Suprapubic skin (tissue), 4 donors: ENCODE measurements at regions not wholly inside any gene's neighbourhood (a gene's known extent, or its start where the extent isn't known, plus 50 kb on each side); places are given as distances from the start of the nearest gene placed in this dataset.

ENCODE experiments used
- DNase-seq, 2 donors: peaks; one replicate each; pipeline ENCODE4 v3.0.0-alpha.2; 2019; ENCODE audit warnings: low spot score in 2 of 2
- H3K27ac ChIP-seq: fragments of 200-600 bp; sonication (generic); one replicate; pipeline ENCODE4 v1.5.1; 2019
- H3K27me3 ChIP-seq: fragments of 200-600 bp; sonication (generic); one replicate; pipeline ENCODE4 v1.5.1; 2019
- H3K36me3 ChIP-seq: fragments of 200-600 bp; sonication (generic); one replicate; pipeline ENCODE4 v1.5.1; 2019
- H3K4me1 ChIP-seq: fragments of 200-600 bp; sonication (generic); one replicate; pipeline ENCODE4 v1.5.1; 2019
- H3K4me3 ChIP-seq: fragments of 200-600 bp; sonication (generic); one replicate; pipeline ENCODE4 v1.5.1; 2019; ENCODE audit warnings: mild to moderate bottlenecking
- H3K9me3 ChIP-seq: fragments of 200-600 bp; sonication (generic); one replicate; pipeline ENCODE4 v1.5.1; 2019
- EP300 ChIP-seq: sonication (generic); formaldehyde crosslinking; IDR thresholded peaks from one replicate; pipeline ENCODE4 v1.6.1; 2017; ENCODE audit warnings: antibody characterized with exemption
- POLR2A ChIP-seq, 2 donors: fragments of 450-650 bp; IDR thresholded peaks; one replicate each; pipeline ENCODE4 v1.6.1; 2017; ENCODE audit warnings: antibody characterized with exemption in 2 of 2, mild to moderate bottlenecking in 2 of 2, moderate library complexity in 2 of 2
- POLR2AphosphoS5 ChIP-seq, 3 donors: sonication (generic); formaldehyde crosslinking; IDR thresholded peaks; one replicate each; pipeline ENCODE4 v1.6.1; 2017; ENCODE audit warnings: antibody characterized with exemption in 3 of 3
- WGBS: methylation state at CpG from one replicate; pipeline ENCODE4 v1.1.5; 2018; 5-methylcytosine and 5-hydroxymethylcytosine counted together
- TF ChIP-seq, protein P1 (sequence below), 2 donors: fragments of 200-600 bp in 1 of 2; fragments of 450-650 bp in 1 of 2; sonication (generic) in 1 of 2; IDR thresholded peaks; one replicate each; pipeline ENCODE4 v1.5.1; 2016 to 2019; ENCODE audit warnings: antibody characterized with exemption in 2 of 2, mild to moderate bottlenecking in 1 of 2, moderate library complexity in 1 of 2

DNA sequence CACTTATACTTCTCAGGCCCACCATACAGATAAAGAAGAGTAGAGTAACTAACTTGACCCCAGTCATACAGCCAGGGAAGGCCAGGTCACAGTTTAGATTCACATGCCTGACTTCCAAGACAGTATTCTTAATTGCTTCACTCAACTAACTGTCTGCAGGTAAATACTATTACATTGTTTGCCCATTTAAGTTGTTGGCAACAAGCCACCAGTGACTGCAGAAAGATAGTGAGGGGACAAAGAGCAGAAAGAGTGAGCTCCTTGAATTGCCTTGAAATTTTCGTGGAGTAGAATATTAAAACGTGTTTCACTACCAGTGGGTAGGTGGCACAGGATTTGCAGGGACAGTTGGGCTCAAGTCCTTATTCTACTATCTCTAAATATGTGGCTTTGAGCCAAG, 146.3 kb upstream of the RMST start:
- WGBS = 81% methylated on average over 2 of the region's 2 CpGs
- Histone ChIP-seq H3K4me1 (no peaks in the 10 kb centered on the region), H3K27me3 (no peaks in the 10 kb centered on the region)

DNA sequence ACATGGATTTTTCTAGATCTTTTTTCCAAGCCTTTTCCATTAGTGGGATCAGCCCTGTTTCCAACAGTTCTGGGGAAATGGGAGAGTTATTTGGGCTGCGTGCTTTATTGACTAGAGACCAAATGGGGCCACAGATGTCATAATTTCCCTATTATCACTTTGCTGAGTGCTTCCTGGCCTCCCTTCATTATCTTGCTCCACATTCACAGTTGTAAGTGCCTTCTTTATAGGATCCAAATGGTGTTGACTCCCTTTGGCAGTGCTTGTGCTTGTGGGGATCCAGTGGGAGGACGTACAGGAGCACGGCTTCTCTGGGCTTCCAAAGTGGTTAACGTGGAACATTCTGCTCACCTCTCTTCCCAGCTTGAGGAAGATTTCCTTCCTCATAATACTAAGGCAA, 141.0 kb upstream of the RMST start:
- Histone ChIP-seq H3K9me3 (no peaks in the 10 kb centered on the region), H3K27ac (no peak overlapping the region), H3K4me1 (no peaks in the 10 kb centered on the region), H3K4me3 (no peak overlapping the region), H3K27me3 (peaks cover 2% of the 10 kb centered on the region), H3K36me3 (no peaks in the 10 kb centered on the region)
- DNase-seq = no peak
- TF ChIP-seq, protein P1, sequence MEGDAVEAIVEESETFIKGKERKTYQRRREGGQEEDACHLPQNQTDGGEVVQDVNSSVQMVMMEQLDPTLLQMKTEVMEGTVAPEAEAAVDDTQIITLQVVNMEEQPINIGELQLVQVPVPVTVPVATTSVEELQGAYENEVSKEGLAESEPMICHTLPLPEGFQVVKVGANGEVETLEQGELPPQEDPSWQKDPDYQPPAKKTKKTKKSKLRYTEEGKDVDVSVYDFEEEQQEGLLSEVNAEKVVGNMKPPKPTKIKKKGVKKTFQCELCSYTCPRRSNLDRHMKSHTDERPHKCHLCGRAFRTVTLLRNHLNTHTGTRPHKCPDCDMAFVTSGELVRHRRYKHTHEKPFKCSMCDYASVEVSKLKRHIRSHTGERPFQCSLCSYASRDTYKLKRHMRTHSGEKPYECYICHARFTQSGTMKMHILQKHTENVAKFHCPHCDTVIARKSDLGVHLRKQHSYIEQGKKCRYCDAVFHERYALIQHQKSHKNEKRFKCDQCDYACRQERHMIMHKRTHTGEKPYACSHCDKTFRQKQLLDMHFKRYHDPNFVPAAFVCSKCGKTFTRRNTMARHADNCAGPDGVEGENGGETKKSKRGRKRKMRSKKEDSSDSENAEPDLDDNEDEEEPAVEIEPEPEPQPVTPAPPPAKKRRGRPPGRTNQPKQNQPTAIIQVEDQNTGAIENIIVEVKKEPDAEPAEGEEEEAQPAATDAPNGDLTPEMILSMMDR (IDR thresholded peaks at IDR 0.05) = no peak
- TF ChIP-seq POLR2A (IDR thresholded peaks at IDR 0.05) (no peak), POLR2AphosphoS5 (IDR thresholded peaks at IDR 0.05) (no peak), EP300 (no peak)
- 62% methylated on average over 4 of the region's 4 CpGs for WGBS

More for the DNA sequence above, 146.3 kb upstream of the RMST start:
- TF ChIP-seq POLR2A (IDR thresholded peaks at IDR 0.05) = no peak
- TF ChIP-seq, protein P1 (IDR thresholded peaks at IDR 0.05) = no peak
- no peak for TF ChIP-seq POLR2AphosphoS5 (IDR thresholded peaks at IDR 0.05)
- no peak for TF ChIP-seq EP300
- DNase-seq = no peak
- Histone ChIP-seq H3K4me3 (no peak overlapping the region), H3K27ac (no peak overlapping the region), H3K36me3 (no peaks in the 10 kb centered on the region), H3K9me3 (no peaks in the 10 kb centered on the region)

DNA sequence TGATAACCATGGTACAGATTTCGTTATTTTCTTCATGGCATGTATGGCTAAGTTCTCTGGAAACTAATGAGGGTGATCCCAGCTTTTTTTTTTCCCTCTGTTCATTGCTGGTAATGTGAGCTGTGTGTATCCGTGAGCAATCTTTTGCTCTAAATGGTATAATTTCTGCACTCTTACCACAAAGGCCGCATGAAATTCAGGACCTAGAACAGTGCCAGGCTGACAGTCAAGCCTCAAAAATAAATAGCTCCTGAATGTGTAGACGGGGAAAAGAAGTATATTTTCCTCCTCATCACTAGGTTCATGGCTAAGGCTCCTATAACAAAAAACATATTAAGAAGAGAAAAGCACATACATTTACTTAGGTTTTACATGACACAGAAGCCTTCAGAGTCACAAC, 140.2 kb upstream of the RMST start:
- Histone ChIP-seq H3K27ac (no peak overlapping the region), H3K27me3 (peaks cover 2% of the 10 kb centered on the region), H3K36me3 (no peaks in the 10 kb centered on the region), H3K4me3 (no peak overlapping the region), H3K9me3 (no peaks in the 10 kb centered on the region), H3K4me1 (no peaks in the 10 kb centered on the region)
- 50% methylated on average over 4 of the region's 4 CpGs for WGBS
- TF ChIP-seq, protein P1 (IDR thresholded peaks at IDR 0.05) = no peak
- TF ChIP-seq EP300 = no peak
- TF ChIP-seq POLR2A (IDR thresholded peaks at IDR 0.05) = no peak
- no peak for TF ChIP-seq POLR2AphosphoS5 (IDR thresholded peaks at IDR 0.05)
- no peak for DNase-seq

DNA sequence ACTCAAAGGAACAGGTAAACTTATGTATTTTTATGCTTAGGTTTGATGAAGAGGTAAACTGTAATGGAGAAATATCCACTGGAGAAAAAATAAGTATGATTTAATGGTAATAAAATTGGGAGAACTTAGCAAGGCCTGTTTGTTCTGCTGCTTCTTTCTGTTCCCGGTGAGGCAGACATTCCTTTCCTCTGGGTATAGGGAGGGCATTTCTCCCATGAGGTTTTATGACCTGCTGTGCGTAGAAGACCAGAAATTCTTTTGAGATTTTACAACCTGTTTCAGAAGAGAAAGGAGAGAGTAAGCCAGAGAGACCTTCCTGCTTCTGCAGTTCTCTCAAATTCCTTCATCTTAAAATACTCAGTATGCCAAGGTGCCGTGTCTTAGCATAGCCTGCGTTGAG, 139.4 kb upstream of the RMST start:
- DNase-seq = no peak
- WGBS = 66% methylated on average over 4 of the region's 4 CpGs

DNA sequence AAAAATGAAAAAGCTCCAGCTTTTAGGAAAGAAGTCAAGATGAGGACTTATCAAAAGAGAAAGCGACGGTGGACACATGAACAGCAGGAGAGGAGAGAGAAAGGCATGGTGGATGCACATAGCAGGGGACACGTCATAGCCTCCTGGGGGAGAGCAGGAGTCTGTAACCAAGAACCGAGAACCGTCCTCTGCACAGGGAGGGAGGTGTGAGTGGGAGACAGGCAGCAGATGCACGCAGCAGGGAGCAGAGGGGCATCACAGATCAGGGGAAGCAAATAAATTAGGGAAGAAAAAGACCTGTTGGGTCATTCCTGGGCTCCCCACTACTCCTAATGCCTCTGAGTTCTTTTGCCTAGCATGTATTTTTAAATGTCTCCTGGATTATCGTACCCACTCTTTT, 138.1 kb upstream of the RMST start:
- WGBS = 68% methylated on average over 7 of the region's 7 CpGs
- Histone ChIP-seq H3K9me3 (no peaks in the 10 kb centered on the region), H3K4me3 (no peak overlapping the region), H3K36me3 (no peaks in the 10 kb centered on the region), H3K4me1 (no peaks in the 10 kb centered on the region), H3K27me3 (peaks cover 2% of the 10 kb centered on the region), H3K27ac (no peak overlapping the region)
- DNase-seq = no peak
- TF ChIP-seq POLR2AphosphoS5 (IDR thresholded peaks at IDR 0.05) = no peak
- no peak for TF ChIP-seq POLR2A (IDR thresholded peaks at IDR 0.05)
- TF ChIP-seq, protein P1 (IDR thresholded peaks at IDR 0.05) = no peak
- no peak for TF ChIP-seq EP300

More for the DNA sequence above, 139.4 kb upstream of the RMST start:
- H3K4me1 ChIP-seq = no peaks in the 10 kb centered on the region
- no peaks in the 10 kb centered on the region for H3K9me3 ChIP-seq
- no peaks in the 10 kb centered on the region for H3K36me3 ChIP-seq
- H3K27me3 ChIP-seq = peaks cover 2% of the 10 kb centered on the region
- TF ChIP-seq, protein P1 (IDR thresholded peaks at IDR 0.05) = no peak
- no peak for TF ChIP-seq POLR2AphosphoS5 (IDR thresholded peaks at IDR 0.05)
- TF ChIP-seq EP300 = no peak
- no peak for TF ChIP-seq POLR2A (IDR thresholded peaks at IDR 0.05)
- H3K4me3 ChIP-seq = no peak overlapping the region
- no peak overlapping the region for H3K27ac ChIP-seq
